ENCODE measurements at regions not wholly inside any gene's neighbourhood (a gene's known extent, or its start where the extent isn't known, plus 50 kb on each side); places are given as distances from the start of the nearest gene placed in this dataset.
"Not testable (repeated sequence)": the region's sequence is repeated elsewhere in the genome, so short reads cannot be mapped to it uniquely, and the experiment has no call there.

DNA sequence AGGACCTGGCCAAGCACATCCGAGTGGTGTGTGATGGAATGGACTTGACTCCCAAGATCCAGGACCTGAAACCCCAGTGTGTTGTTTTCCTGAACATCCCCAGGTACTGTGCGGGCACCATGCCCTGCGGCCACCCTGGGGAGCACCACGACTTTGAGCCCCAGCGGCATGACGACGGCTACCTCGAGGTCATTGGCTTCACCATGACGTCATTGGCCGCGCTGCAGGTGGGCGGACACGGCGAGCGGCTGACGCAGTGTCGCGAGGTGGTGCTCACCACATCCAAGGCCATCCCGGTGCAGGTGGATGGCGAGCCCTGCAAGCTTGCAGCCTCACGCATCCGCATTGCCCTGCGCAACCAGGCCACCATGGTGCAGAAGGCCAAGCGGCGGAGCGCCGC lies 90.2 kb downstream of the LACC1 start:
- not testable (repeated sequence) for H3K4me3 ChIP-seq (ENCODE audit: low read length); H2BK15ac ChIP-seq (replicated peaks; ENCODE audit: low read depth); H3K27ac ChIP-seq (ENCODE audit: low read depth, low read length); H3K79me1 ChIP-seq (ENCODE audit: low read length); H2BK5ac ChIP-seq (ENCODE audit: low read length); H3K79me2 ChIP-seq (ENCODE audit: control insufficient read depth, insufficient read depth, low read length); H3K27me3 ChIP-seq (ENCODE audit: insufficient read depth, low read length, poor library complexity); H4K5ac ChIP-seq (ENCODE audit: low read length); DNase-seq; H2BK120ac ChIP-seq (ENCODE audit: low read depth, low read length); H3K9ac ChIP-seq (ENCODE audit: low read length); H3K4me2 ChIP-seq (ENCODE audit: low read length); H3K23ac ChIP-seq (ENCODE audit: low read length); H3K4me1 ChIP-seq (ENCODE audit: control insufficient read depth, low read depth, low read length); H3K18ac ChIP-seq (ENCODE audit: low read length); H4K8ac ChIP-seq (ENCODE audit: low read depth, low read length); H3K4ac ChIP-seq (ENCODE audit: low read depth, low read length); H2AK5ac ChIP-seq (ENCODE audit: low read length); H3K36me3 ChIP-seq (ENCODE audit: control insufficient read depth, insufficient read depth, low read length); H3K56ac ChIP-seq (ENCODE audit: low read length)
- WGBS (ENCODE audit: extremely low coverage, insufficient coverage, low lambda C conversion rate): no CpG with 5 or more reads among the region's 27 CpGs

DNA sequence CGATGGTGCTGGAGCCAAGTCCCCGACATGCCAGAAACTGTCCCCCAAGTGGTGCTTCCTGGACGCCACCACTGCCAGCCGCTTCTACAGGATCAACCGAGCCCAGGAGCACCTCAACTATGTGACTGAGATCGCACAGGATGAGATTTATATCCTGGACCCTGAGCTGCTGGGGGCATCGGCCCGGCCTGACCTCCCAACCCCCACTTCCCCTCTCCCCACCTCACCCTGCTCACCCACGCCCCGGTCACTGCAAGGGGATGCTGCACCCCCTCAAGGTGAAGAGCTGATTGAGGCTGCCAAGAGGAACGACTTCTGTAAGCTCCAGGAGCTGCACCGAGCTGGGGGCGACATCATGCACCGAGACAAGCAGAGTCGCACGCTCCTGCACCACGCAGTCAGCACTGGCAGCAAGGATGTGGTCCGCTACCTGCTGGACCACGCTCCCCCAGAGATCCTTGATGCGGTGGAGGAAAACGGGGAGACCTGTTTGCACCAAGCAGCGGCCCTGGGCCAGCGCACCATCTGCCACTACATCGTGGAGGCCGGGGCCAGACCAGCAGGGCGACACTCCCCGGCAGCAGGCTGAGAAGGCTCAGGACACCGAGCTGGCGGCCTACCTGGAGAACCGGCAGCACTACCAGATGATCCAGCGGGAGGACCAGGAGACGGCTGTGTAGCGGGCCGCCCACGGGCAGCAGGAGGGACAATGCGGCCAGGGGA lies 91.0 kb downstream of the LACC1 start:
- not testable (repeated sequence) for H3K27ac ChIP-seq (ENCODE audit: low read depth, low read length); H2BK15ac ChIP-seq (replicated peaks; ENCODE audit: low read depth); H3K23ac ChIP-seq (ENCODE audit: low read length); H3K36me3 ChIP-seq (ENCODE audit: control insufficient read depth, insufficient read depth, low read length); H3K9ac ChIP-seq (ENCODE audit: low read length); DNase-seq; H2BK120ac ChIP-seq (ENCODE audit: low read depth, low read length); H3K18ac ChIP-seq (ENCODE audit: low read length); H2BK5ac ChIP-seq (ENCODE audit: low read length); H3K27me3 ChIP-seq (ENCODE audit: insufficient read depth, low read length, poor library complexity); H4K5ac ChIP-seq (ENCODE audit: low read length); H3K79me1 ChIP-seq (ENCODE audit: low read length); H3K4me1 ChIP-seq (ENCODE audit: control insufficient read depth, low read depth, low read length); H3K79me2 ChIP-seq (ENCODE audit: control insufficient read depth, insufficient read depth, low read length); H3K4ac ChIP-seq (ENCODE audit: low read depth, low read length); H2AK5ac ChIP-seq (ENCODE audit: low read length); H3K56ac ChIP-seq (ENCODE audit: low read length); H3K4me2 ChIP-seq (ENCODE audit: low read length); H3K4me3 ChIP-seq (ENCODE audit: low read length); H4K8ac ChIP-seq (ENCODE audit: low read depth, low read length)
- WGBS (ENCODE audit: extremely low coverage, insufficient coverage, low lambda C conversion rate): no CpG with 5 or more reads among the region's 36 CpGs

DNA sequence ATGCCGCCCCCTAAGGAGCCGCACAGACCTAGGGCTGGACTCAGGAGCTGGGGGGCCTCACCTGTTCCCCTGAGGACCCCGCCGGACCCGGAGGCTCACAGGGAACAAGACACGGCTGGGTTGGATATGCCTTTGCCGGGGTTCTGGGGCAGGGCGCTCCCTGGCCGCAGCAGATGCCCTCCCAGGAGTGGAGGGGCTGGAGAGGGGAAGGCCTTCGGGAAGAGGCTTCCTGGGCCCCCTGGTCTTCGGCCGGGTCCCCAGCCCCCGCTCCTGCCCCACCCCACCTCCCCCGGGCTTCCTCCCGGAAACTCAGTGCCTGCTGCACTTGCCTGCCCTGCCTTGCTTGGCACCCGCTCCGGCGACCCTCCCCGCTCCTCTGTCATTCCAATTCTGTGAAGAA lies 91.6 kb downstream of the LACC1 start:
- not testable (repeated sequence) for H2BK15ac ChIP-seq (replicated peaks; ENCODE audit: low read depth); H3K56ac ChIP-seq (ENCODE audit: low read length); H3K23ac ChIP-seq (ENCODE audit: low read length); H3K4me3 ChIP-seq (ENCODE audit: low read length); H2AK5ac ChIP-seq (ENCODE audit: low read length); H3K27ac ChIP-seq (ENCODE audit: low read depth, low read length); H3K79me2 ChIP-seq (ENCODE audit: control insufficient read depth, insufficient read depth, low read length); H3K9ac ChIP-seq (ENCODE audit: low read length); H4K5ac ChIP-seq (ENCODE audit: low read length); H2BK5ac ChIP-seq (ENCODE audit: low read length); H4K8ac ChIP-seq (ENCODE audit: low read depth, low read length); H3K79me1 ChIP-seq (ENCODE audit: low read length); H3K27me3 ChIP-seq (ENCODE audit: insufficient read depth, low read length, poor library complexity); H3K4me1 ChIP-seq (ENCODE audit: control insufficient read depth, low read depth, low read length); H3K4ac ChIP-seq (ENCODE audit: low read depth, low read length); H3K4me2 ChIP-seq (ENCODE audit: low read length); DNase-seq; H2BK120ac ChIP-seq (ENCODE audit: low read depth, low read length); H3K36me3 ChIP-seq (ENCODE audit: control insufficient read depth, insufficient read depth, low read length); H3K18ac ChIP-seq (ENCODE audit: low read length)
- no CpG with 5 or more reads among the region's 19 CpGs for WGBS (ENCODE audit: extremely low coverage, insufficient coverage, low lambda C conversion rate)

DNA sequence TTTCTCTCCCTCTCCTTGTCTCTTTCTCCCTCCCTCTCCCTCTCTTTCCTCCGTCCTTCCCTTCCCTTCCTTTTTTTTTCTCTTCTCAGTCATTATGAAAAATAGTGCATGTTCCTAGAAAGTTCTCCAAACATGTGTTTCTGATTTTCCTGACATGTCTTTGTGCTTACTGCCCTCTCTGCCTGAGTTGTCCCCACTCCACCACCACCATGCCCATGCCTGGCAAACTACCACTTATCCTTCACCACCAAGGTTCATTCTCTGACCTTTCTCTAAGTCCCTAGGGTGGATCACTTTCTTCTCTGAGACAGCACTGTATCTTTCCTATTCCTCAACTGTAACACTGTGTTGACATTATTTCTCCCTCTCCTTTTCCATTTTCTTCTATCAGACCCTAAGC lies 98.2 kb downstream of the LACC1 start:
- H3K79me2 ChIP-seq (ENCODE audit: control insufficient read depth, insufficient read depth, low read length): no peaks in the 10 kb centered on the region
- H3K4me3 ChIP-seq (ENCODE audit: low read length): no peak overlapping the region
- no peak overlapping the region for H3K4me2 ChIP-seq (ENCODE audit: low read length)
- H3K23ac ChIP-seq (ENCODE audit: low read length): no peak overlapping the region
- H2BK15ac ChIP-seq (replicated peaks; ENCODE audit: low read depth): no peak overlapping the region
- H4K5ac ChIP-seq (ENCODE audit: low read length): no peak overlapping the region
- H2BK5ac ChIP-seq (ENCODE audit: low read length): no peak overlapping the region
- no peak overlapping the region for H3K9ac ChIP-seq (ENCODE audit: low read length)
- no peak overlapping the region for H3K27ac ChIP-seq (ENCODE audit: low read depth, low read length)
- no peaks in the 10 kb centered on the region for H3K27me3 ChIP-seq (ENCODE audit: insufficient read depth, low read length, poor library complexity)
- H3K36me3 ChIP-seq (ENCODE audit: control insufficient read depth, insufficient read depth, low read length): no peaks in the 10 kb centered on the region
- no peak overlapping the region for H3K18ac ChIP-seq (ENCODE audit: low read length)
- DNase-seq: no peak
- no CpG with 5 or more reads among the region's 1 CpG for WGBS (ENCODE audit: extremely low coverage, insufficient coverage, low lambda C conversion rate)
- no peak overlapping the region for H4K8ac ChIP-seq (ENCODE audit: low read depth, low read length)
- no peak overlapping the region for H2BK120ac ChIP-seq (ENCODE audit: low read depth, low read length)
- no peak overlapping the region for H2AK5ac ChIP-seq (ENCODE audit: low read length)
- H3K56ac ChIP-seq (ENCODE audit: low read length): no peak overlapping the region
- H3K79me1 ChIP-seq (ENCODE audit: low read length): no peaks in the 10 kb centered on the region
- H3K4ac ChIP-seq (ENCODE audit: low read depth, low read length): no peak overlapping the region
- H3K4me1 ChIP-seq (ENCODE audit: control insufficient read depth, low read depth, low read length): no peaks in the 10 kb centered on the region

DNA sequence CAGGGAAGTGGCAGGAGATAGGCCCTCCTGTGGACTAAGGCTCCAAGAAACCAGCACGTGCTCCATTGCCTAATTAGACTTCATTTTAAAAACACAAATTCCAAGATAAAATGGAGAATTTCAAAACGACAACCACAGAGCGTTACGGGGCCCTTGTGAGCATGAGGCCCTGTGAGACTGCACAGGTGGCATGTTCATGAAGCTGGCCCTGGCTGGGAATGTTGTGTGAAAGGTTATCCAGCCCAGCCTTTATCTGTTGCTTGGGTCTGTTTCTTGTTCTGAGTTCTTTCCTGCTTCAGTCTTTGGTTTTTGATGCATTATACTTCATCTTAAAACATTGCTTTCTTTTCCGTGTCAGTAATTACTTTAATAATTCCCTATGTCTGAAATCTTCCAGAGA lies 99.0 kb downstream of the LACC1 start:
- H4K5ac ChIP-seq (ENCODE audit: low read length): no peak overlapping the region
- no peak overlapping the region for H4K8ac ChIP-seq (ENCODE audit: low read depth, low read length)
- WGBS (ENCODE audit: extremely low coverage, insufficient coverage, low lambda C conversion rate): no CpG with 5 or more reads among the region's 5 CpGs
- H2BK15ac ChIP-seq (replicated peaks; ENCODE audit: low read depth): no peak overlapping the region
- no peak overlapping the region for H2BK120ac ChIP-seq (ENCODE audit: low read depth, low read length)
- no peak overlapping the region for H2AK5ac ChIP-seq (ENCODE audit: low read length)
- DNase-seq: no peak
- no peak overlapping the region for H3K4ac ChIP-seq (ENCODE audit: low read depth, low read length)
- H3K9ac ChIP-seq (ENCODE audit: low read length): no peak overlapping the region
- no peak overlapping the region for H3K23ac ChIP-seq (ENCODE audit: low read length)
- H2BK5ac ChIP-seq (ENCODE audit: low read length): no peak overlapping the region
- no peak overlapping the region for H3K4me2 ChIP-seq (ENCODE audit: low read length)
- no peaks in the 10 kb centered on the region for H3K27me3 ChIP-seq (ENCODE audit: insufficient read depth, low read length, poor library complexity)
- H3K79me1 ChIP-seq (ENCODE audit: low read length): no peaks in the 10 kb centered on the region
- H3K27ac ChIP-seq (ENCODE audit: low read depth, low read length): no peak overlapping the region
- H3K4me1 ChIP-seq (ENCODE audit: control insufficient read depth, low read depth, low read length): no peaks in the 10 kb centered on the region
- H3K18ac ChIP-seq (ENCODE audit: low read length): no peak overlapping the region
- H3K36me3 ChIP-seq (ENCODE audit: control insufficient read depth, insufficient read depth, low read length): no peaks in the 10 kb centered on the region
- H3K56ac ChIP-seq (ENCODE audit: low read length): no peak overlapping the region
- H3K79me2 ChIP-seq (ENCODE audit: control insufficient read depth, insufficient read depth, low read length): no peaks in the 10 kb centered on the region
- no peak overlapping the region for H3K4me3 ChIP-seq (ENCODE audit: low read length)

DNA sequence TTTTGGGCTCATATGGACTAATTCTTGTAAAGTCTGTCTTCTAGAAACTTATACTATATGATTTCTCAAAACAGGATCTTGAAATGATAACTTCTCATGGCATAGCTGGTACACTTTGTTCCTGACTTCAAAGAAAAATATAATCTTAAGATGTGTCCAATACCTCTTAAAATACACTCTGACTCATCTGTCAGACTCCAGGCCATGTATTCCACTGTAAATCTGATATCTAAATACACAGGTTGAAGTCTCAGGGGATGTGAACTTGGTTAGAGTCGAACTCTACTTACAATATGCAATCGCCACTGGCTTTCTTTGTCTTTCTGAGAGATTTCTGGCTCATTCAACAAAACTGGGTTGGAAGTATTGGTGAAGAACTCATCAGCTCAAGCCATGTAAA lies 99.8 kb downstream of the LACC1 start:
- no peak overlapping the region for H3K27ac ChIP-seq (ENCODE audit: low read depth, low read length)
- no CpG with 5 or more reads among the region's 2 CpGs for WGBS (ENCODE audit: extremely low coverage, insufficient coverage, low lambda C conversion rate)
- H3K23ac ChIP-seq (ENCODE audit: low read length): no peak overlapping the region
- no peaks in the 10 kb centered on the region for H3K4me1 ChIP-seq (ENCODE audit: control insufficient read depth, low read depth, low read length)
- no peaks in the 10 kb centered on the region for H3K27me3 ChIP-seq (ENCODE audit: insufficient read depth, low read length, poor library complexity)
- no peak overlapping the region for H3K4me3 ChIP-seq (ENCODE audit: low read length)
- no peak overlapping the region for H4K8ac ChIP-seq (ENCODE audit: low read depth, low read length)
- no peak for DNase-seq
- no peak overlapping the region for H3K56ac ChIP-seq (ENCODE audit: low read length)
- H3K36me3 ChIP-seq (ENCODE audit: control insufficient read depth, insufficient read depth, low read length): no peaks in the 10 kb centered on the region
- no peak overlapping the region for H2BK120ac ChIP-seq (ENCODE audit: low read depth, low read length)
- H2BK5ac ChIP-seq (ENCODE audit: low read length): no peak overlapping the region
- no peaks in the 10 kb centered on the region for H3K79me1 ChIP-seq (ENCODE audit: low read length)
- no peak overlapping the region for H3K4ac ChIP-seq (ENCODE audit: low read depth, low read length)
- no peak overlapping the region for H2AK5ac ChIP-seq (ENCODE audit: low read length)
- no peak overlapping the region for H2BK15ac ChIP-seq (replicated peaks; ENCODE audit: low read depth)
- H3K18ac ChIP-seq (ENCODE audit: low read length): no peak overlapping the region
- H3K79me2 ChIP-seq (ENCODE audit: control insufficient read depth, insufficient read depth, low read length): no peaks in the 10 kb centered on the region
- H4K5ac ChIP-seq (ENCODE audit: low read length): no peak overlapping the region
- H3K9ac ChIP-seq (ENCODE audit: low read length): no peak overlapping the region
- H3K4me2 ChIP-seq (ENCODE audit: low read length): no peak overlapping the region
